ENCODE measurements at regions not wholly inside any gene's neighbourhood (a gene's known extent, or its start where the extent isn't known, plus 50 kb on each side); places are given as distances from the start of the nearest gene placed in this dataset.

GRCh38 chr6:22151892-22152291, 144.9 kb downstream of the PRL start:
- H3K56ac ChIP-seq (ENCODE audit: insufficient read length, low read depth, low read length), result no peak overlapping the region
- WGBS (ENCODE audit: extremely low coverage, insufficient read length, low lambda C conversion rate), result no CpG with 5 or more reads among the region's 1 CpG
- H3K23me2 ChIP-seq (ENCODE audit: insufficient read length, low read depth, low read length, poor library complexity, severe bottlenecking), result no peaks in the 10 kb centered on the region
- no peak overlapping the region for H2BK12ac ChIP-seq (ENCODE audit: insufficient read length, low read depth, low read length)
- H2BK20ac ChIP-seq (ENCODE audit: low read depth, low read length, poor library complexity, severe bottlenecking), result no peak overlapping the region
- H4K20me1 ChIP-seq (ENCODE audit: control insufficient read depth, insufficient read depth, insufficient read length), result no peaks in the 10 kb centered on the region
- H3K4me2 ChIP-seq (ENCODE audit: insufficient read depth, insufficient read length, low read length), result no peak overlapping the region
- H3K27me3 ChIP-seq (ENCODE audit: insufficient read depth, low read length), result no peaks in the 10 kb centered on the region
- Mint-ChIP-seq H3K27ac (no peak overlapping the region), H3K4me1 (peaks cover 29 to 33% of the 10 kb centered on the region in 2 experiments), H3K9me3 (no peaks in the 10 kb centered on the region), H3K27me3 (ENCODE audit: low read depth) (no peaks in the 10 kb centered on the region), H3K36me3 (ENCODE audit: insufficient read depth in 1 of 3, low read depth in 3 of 3) (peaks cover 0 to 2% (median 2%) of the 10 kb centered on the region in 3 experiments; a peak in 3 of 7 replicates), H3K4me3 (no peak overlapping the region)
- no peak overlapping the region for H2AK5ac ChIP-seq (ENCODE audit: insufficient read length, low read length)
- no peak overlapping the region for H4K8ac ChIP-seq (replicated peaks; ENCODE audit: insufficient read length, low read depth, low read length)
- no peak for TF ChIP-seq CTCF (conservative IDR thresholded peaks at IDR 0.05)
- peaks cover 14% of the 10 kb centered on the region for H3K4me1 ChIP-seq (ENCODE audit: insufficient read depth, low read length)
- no peak overlapping the region for H2AFZ ChIP-seq (ENCODE audit: low read length)
- H3K79me2 ChIP-seq (ENCODE audit: insufficient read depth, low read length), result 0 out of 2 replicates have a peak, but pooled peaks cover 2% of the 10 kb centered on the region
- no peak overlapping the region for H3K27ac ChIP-seq (ENCODE audit: insufficient read length, low read depth, low read length)
- H2BK15ac ChIP-seq (ENCODE audit: low read depth, low read length), result no peak overlapping the region
- H3K79me1 ChIP-seq (ENCODE audit: insufficient read depth, low read depth, low read length, poor library complexity, severe bottlenecking), result no peaks in the 10 kb centered on the region
- no peak overlapping the region for H3K23ac ChIP-seq (ENCODE audit: insufficient read length, low read depth, low read length)
- H3K18ac ChIP-seq (ENCODE audit: insufficient read length, low read depth, low read length), result no peak overlapping the region
- no peak overlapping the region for H4K5ac ChIP-seq (ENCODE audit: insufficient read length, low read depth, low read length)
- no peak overlapping the region for H2BK120ac ChIP-seq (ENCODE audit: low read depth, low read length, poor library complexity, severe bottlenecking)
- no peak overlapping the region for H3K9ac ChIP-seq (ENCODE audit: extremely low read depth, insufficient read length, low read length)
- H3K4ac ChIP-seq (ENCODE audit: low read depth, low read length), result no peak overlapping the region
- H2BK5ac ChIP-seq (ENCODE audit: insufficient read length, low read length), result no peak overlapping the region
- H3K14ac ChIP-seq (ENCODE audit: insufficient read depth, low read length), result no peak overlapping the region
- DNase-seq, result no peak
- H4K91ac ChIP-seq (ENCODE audit: insufficient read length, low read depth, low read length), result no peak overlapping the region
- no peaks in the 10 kb centered on the region for H3K9me3 ChIP-seq (ENCODE audit: control insufficient read depth, low read depth, low read length)
- H3T11ph ChIP-seq (ENCODE audit: low read length), result no peak overlapping the region
